A549 (cell line): ENCODE measurements at regions not wholly inside any gene's neighbourhood (a gene's known extent, or its start where the extent isn't known, plus 50 kb on each side); places are given as distances from the start of the nearest gene placed in this dataset.

Source experiments
- CTCF ChIP-seq: fragments of >200 bp; sonication (Bioruptor Twin); formaldehyde crosslinking; IDR thresholded peaks from 3 replicates; pipeline ENCODE4 v1.5.1; 2016
- ESRRA ChIP-seq: fragments of 150-350 bp; IDR thresholded peaks from 2 replicates; pipeline ENCODE4 v1.6.1; 2014; ENCODE audit warnings: mild to moderate bottlenecking, low read length, borderline replicate concordance
- MAFK ChIP-seq: fragments of 450-650 bp; IDR thresholded peaks from 2 replicates; pipeline ENCODE4 v1.6.1; 2014; ENCODE audit not compliant: partially characterized antibody
- POLR2A ChIP-seq: IDR thresholded peaks from 2 replicates; pipeline ENCODE4 v1.6.1; 2012; ENCODE audit warnings: mild to moderate bottlenecking, low read length
- RAD21 ChIP-seq, 2 experiments: fragments of >200 bp in 1 of 2; sonication (Bioruptor Twin) in 1 of 2; formaldehyde crosslinking in 1 of 2; IDR thresholded peaks in 1 of 2; conservative IDR thresholded peaks in 1 of 2; 2 replicates in 1 of 2; 3 replicates in 1 of 2; pipeline ENCODE4 v1.6.1; 2012 to 2018; ENCODE audit warnings: inconsistent platforms in 1 of 2
- RARB ChIP-seq: fragments of 250-450 bp; sonication (Bioruptor Pico); IDR thresholded peaks from 2 replicates; pipeline ENCODE4 v1.8.0; 2021; ENCODE audit warnings: mild to moderate bottlenecking, moderate library complexity
- RCOR1 ChIP-seq: fragments of 150-350 bp; IDR thresholded peaks from 2 replicates; pipeline ENCODE4 v1.6.1; 2014; ENCODE audit warnings: antibody characterized with exemption, low read length, low read depth
- USF2 ChIP-seq: fragments of 450-650 bp; IDR thresholded peaks from 2 replicates; pipeline ENCODE4 v1.6.1; 2014; ENCODE audit warnings: antibody characterized with exemption
- ZFP36 ChIP-seq: fragments of 450-650 bp; IDR thresholded peaks from 2 replicates; pipeline ENCODE4 v1.6.1; 2014; ENCODE audit warnings: borderline replicate concordance; ENCODE audit not compliant: partially characterized antibody
- TF ChIP-seq, protein P1 (sequence below): fragments of 250-450 bp; sonication (Bioruptor Pico); IDR thresholded peaks from 2 replicates; pipeline ENCODE4 v1.5.0; 2021; ENCODE audit warnings: mild to moderate bottlenecking, moderate library complexity, borderline replicate concordance

GRCh38 chr12:61915420-61915819, 344.8 kb upstream of the USP15 start:
- TF ChIP-seq RCOR1 (no peak), CTCF (no peak), MAFK (no peak), POLR2A (no peak), ZFP36 (no peak), RAD21 (conservative IDR thresholded peaks at IDR 0.05 in 1 of 2, IDR thresholded peaks at IDR 0.05 in 1 of 2) (no peak), USF2 (no peak), ESRRA (no peak), RARB (CRISPR knock-in tag) (no peak)
- TF ChIP-seq, protein P1, sequence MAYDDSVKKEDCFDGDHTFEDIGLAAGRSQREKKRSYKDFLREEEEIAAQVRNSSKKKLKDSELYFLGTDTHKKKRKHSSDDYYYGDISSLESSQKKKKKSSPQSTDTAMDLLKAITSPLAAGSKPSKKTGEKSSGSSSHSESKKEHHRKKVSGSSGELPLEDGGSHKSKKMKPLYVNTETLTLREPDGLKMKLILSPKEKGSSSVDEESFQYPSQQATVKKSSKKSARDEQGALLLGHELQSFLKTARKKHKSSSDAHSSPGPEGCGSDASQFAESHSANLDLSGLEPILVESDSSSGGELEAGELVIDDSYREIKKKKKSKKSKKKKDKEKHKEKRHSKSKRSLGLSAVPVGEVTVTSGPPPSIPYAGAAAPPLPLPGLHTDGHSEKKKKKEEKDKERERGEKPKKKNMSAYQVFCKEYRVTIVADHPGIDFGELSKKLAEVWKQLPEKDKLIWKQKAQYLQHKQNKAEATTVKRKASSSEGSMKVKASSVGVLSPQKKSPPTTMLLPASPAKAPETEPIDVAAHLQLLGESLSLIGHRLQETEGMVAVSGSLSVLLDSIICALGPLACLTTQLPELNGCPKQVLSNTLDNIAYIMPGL (CRISPR knock-in tag) = no peak
